Vagina (tissue), 2 donors: ENCODE measurements at regions not wholly inside any gene's neighbourhood (a gene's known extent, or its start where the extent isn't known, plus 50 kb on each side); places are given as distances from the start of the nearest gene placed in this dataset.

Experiments used
- DNase-seq, 2 donors: peaks; one replicate each; pipeline ENCODE4 v3.0.0-alpha.2; 2017; ENCODE audit errors: extremely low spot score in 2 of 2
- H3K27ac ChIP-seq: fragments of 200-600 bp; sonication (generic); one replicate; pipeline ENCODE4 v1.5.1; 2019
- H3K27me3 ChIP-seq: fragments of 200-600 bp; sonication (generic); one replicate; pipeline ENCODE4 v1.5.1; 2019
- H3K36me3 ChIP-seq, 2 donors: fragments of 200-600 bp; sonication (generic); one replicate each; pipeline ENCODE4 v1.5.1; 2017 to 2019
- H3K4me1 ChIP-seq: fragments of 200-600 bp; sonication (generic); one replicate; pipeline ENCODE4 v1.5.1; 2019
- H3K4me3 ChIP-seq, 2 donors: fragments of 200-600 bp; sonication (generic); 1 replicate in 1 of 2; 2 replicates in 1 of 2; pipeline ENCODE4 v1.5.1; 2016 to 2019
- H3K9me3 ChIP-seq: fragments of 200-600 bp; sonication (generic); one replicate; pipeline ENCODE4 v1.5.1; 2019
- CTCF ChIP-seq, 3 experiments: fragments of 450-650 bp in 2 of 3; fragments of 200-600 bp in 1 of 3; sonication (generic) in 1 of 3; IDR thresholded peaks; one replicate each; pipeline ENCODE4 v1.5.1; 2017 to 2019; ENCODE audit warnings: antibody characterized with exemption in 3 of 3, mild to moderate bottlenecking in 2 of 3, moderate library complexity in 2 of 3
- POLR2A ChIP-seq, 2 donors: fragments of 450-650 bp; IDR thresholded peaks; one replicate each; pipeline ENCODE4 v1.6.1; 2017; ENCODE audit warnings: antibody characterized with exemption in 2 of 2, mild to moderate bottlenecking in 2 of 2, moderate library complexity in 2 of 2
- POLR2AphosphoS5 ChIP-seq, 2 donors: sonication (generic); formaldehyde crosslinking; IDR thresholded peaks; one replicate each; pipeline ENCODE4 v1.9.0; 2017; ENCODE audit warnings: antibody characterized with exemption in 2 of 2, mild to moderate bottlenecking in 2 of 2, low read depth in 1 of 2; ENCODE audit not compliant: insufficient read depth in 1 of 2
- intact Hi-C: fragments of 100-400 bp; cut with DNase I; formaldehyde crosslinking; loops from one replicate; pipeline ENCODE4 v1.15.1; 2023

DNA sequence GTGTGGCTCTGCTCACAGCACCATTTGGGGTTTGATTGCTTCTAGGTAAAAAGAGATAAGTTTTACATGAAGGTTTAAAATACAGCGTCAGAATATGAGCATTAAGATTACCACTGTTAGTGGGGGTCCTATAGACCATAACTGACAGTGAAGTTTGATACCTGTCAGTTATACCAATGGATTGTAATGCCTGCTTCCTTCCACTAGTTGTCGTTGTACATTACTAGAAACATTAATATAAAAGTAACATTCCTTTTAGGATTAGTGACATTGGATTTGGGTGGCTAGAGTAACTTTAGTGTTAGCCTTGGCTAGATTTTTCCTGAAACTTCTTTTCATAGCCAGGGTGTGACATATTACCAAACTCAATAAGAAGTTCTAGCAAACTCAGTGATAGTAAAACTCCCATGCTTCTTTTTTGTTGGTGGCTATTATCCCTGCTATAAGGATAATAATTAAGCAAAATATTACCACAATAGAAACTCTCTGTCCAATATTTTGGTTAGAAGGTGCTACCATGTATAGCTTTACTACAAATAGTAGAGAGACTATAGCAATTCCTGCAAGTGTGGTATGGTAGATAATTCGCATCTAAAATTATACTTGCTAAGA, 57.1 kb downstream of the FAM181B start:
- Histone ChIP-seq H3K27ac (no peak overlapping the region), H3K36me3 (no peaks in the 10 kb centered on the region), H3K27me3 (no peaks in the 10 kb centered on the region), H3K4me1 (no peaks in the 10 kb centered on the region), H3K9me3 (no peaks in the 10 kb centered on the region), H3K4me3 (no peak overlapping the region)
- no peak for DNase-seq
- intact Hi-C loops = no loop called here
- TF ChIP-seq POLR2AphosphoS5 (IDR thresholded peaks at IDR 0.05; ENCODE audit: insufficient read depth in 1 of 2, low read depth in 1 of 2) (no peak), POLR2A (IDR thresholded peaks at IDR 0.05) (no peak), CTCF (IDR thresholded peaks at IDR 0.05) (no peak)

GRCh38 chr11:82675838-82676237, 57.8 kb downstream of the FAM181B start:
- Histone ChIP-seq H3K4me1 (no peaks in the 10 kb centered on the region), H3K27me3 (no peaks in the 10 kb centered on the region), H3K27ac (no peak overlapping the region), H3K4me3 (no peak overlapping the region), H3K36me3 (no peaks in the 10 kb centered on the region), H3K9me3 (no peaks in the 10 kb centered on the region)
- no peak for DNase-seq
- intact Hi-C loops = no loop called here
- TF ChIP-seq POLR2A (IDR thresholded peaks at IDR 0.05) (no peak), POLR2AphosphoS5 (IDR thresholded peaks at IDR 0.05; ENCODE audit: insufficient read depth in 1 of 2, low read depth in 1 of 2) (no peak), CTCF (IDR thresholded peaks at IDR 0.05) (no peak)

GRCh38 chr11:82673631-82674030, 60.0 kb downstream of the FAM181B start:
- no peaks in the 10 kb centered on the region for H3K9me3 ChIP-seq
- no peaks in the 10 kb centered on the region for H3K36me3 ChIP-seq
- no peaks in the 10 kb centered on the region for H3K27me3 ChIP-seq
- TF ChIP-seq POLR2AphosphoS5 (IDR thresholded peaks at IDR 0.05; ENCODE audit: insufficient read depth in 1 of 2, low read depth in 1 of 2) (no peak), POLR2A (IDR thresholded peaks at IDR 0.05) (no peak), CTCF (IDR thresholded peaks at IDR 0.05) (no peak)
- no peak overlapping the region for H3K4me3 ChIP-seq
- no peak overlapping the region for H3K27ac ChIP-seq
- no peaks in the 10 kb centered on the region for H3K4me1 ChIP-seq
- DNase-seq = no peak
- intact Hi-C loops = no loop called here

DNA sequence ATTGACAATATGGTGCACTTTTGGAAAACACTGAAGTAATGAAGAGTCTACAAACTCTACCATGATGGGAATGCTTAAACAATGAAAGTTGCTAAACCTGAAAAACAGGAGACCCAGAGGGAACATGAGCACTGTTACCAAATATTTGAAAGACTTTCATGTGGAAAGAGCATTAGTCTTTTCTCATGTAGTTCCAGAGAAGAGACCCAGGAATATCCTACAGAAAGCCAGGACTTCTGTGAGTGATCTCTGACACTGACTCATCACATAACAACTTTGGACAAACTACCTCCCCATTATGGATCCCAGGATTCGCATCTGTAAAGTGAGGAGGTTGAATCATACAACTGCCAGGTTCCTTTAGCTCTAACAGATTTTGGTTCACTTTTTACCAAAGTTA, 62.2 kb downstream of the FAM181B start:
- DNase-seq = no peak
- intact Hi-C loops = no loop called here

More for the DNA sequence above, 62.2 kb downstream of the FAM181B start:
- Histone ChIP-seq H3K36me3 (no peaks in the 10 kb centered on the region), H3K27me3 (no peaks in the 10 kb centered on the region), H3K9me3 (no peaks in the 10 kb centered on the region), H3K27ac (no peak overlapping the region), H3K4me3 (no peak overlapping the region), H3K4me1 (no peaks in the 10 kb centered on the region)
- TF ChIP-seq POLR2AphosphoS5 (IDR thresholded peaks at IDR 0.05; ENCODE audit: insufficient read depth in 1 of 2, low read depth in 1 of 2) (no peak), POLR2A (IDR thresholded peaks at IDR 0.05) (no peak), CTCF (IDR thresholded peaks at IDR 0.05) (no peak)
